ENCODE measurements at regions not wholly inside any gene's neighbourhood (a gene's known extent, or its start where the extent isn't known, plus 50 kb on each side); places are given as distances from the start of the nearest gene placed in this dataset.
"Not testable (repeated sequence)": the region's sequence is repeated elsewhere in the genome, so short reads cannot be mapped to it uniquely, and the experiment has no call there.

- DNase-seq (ENCODE audit: low read depth, low spot score), result peak; percentile 2
- not testable (repeated sequence) for H3K27ac Mint-ChIP-seq (ENCODE audit: unreplicated experiment); H3K4me1 Mint-ChIP-seq; H3K36me3 Mint-ChIP-seq (ENCODE audit: low read depth); H3K4me3 Mint-ChIP-seq; H3K9me3 Mint-ChIP-seq
- H3K27me3 Mint-ChIP-seq (ENCODE audit: low read depth), result peaks cover 11% of the 10 kb centered on the region
These were observed 196.2 kb upstream of the PLGLB1 start for GRCh38 chr2:87217741-87218410.

- not testable (repeated sequence) for H3K4me1 Mint-ChIP-seq; H3K27ac Mint-ChIP-seq (ENCODE audit: unreplicated experiment); DNase-seq (ENCODE audit: low read depth, low spot score); H3K9me3 Mint-ChIP-seq; H3K4me3 Mint-ChIP-seq; H3K36me3 Mint-ChIP-seq (ENCODE audit: low read depth)
- H3K27me3 Mint-ChIP-seq (ENCODE audit: low read depth), result peaks cover 11% of the 10 kb centered on the region
These were observed 199.0 kb upstream of the PLGLB1 start for GRCh38 chr2:87220651-87221050.

- DNase-seq (ENCODE audit: low read depth, low spot score); H3K4me3 Mint-ChIP-seq; H3K27ac Mint-ChIP-seq (ENCODE audit: unreplicated experiment); H3K9me3 Mint-ChIP-seq; H3K4me1 Mint-ChIP-seq; H3K36me3 Mint-ChIP-seq (ENCODE audit: low read depth): not testable (repeated sequence)
- peaks cover 13% of the 10 kb centered on the region for H3K27me3 Mint-ChIP-seq (ENCODE audit: low read depth)
These were observed 200.5 kb upstream of the PLGLB1 start for GRCh38 chr2:87222131-87222530.

- H3K4me3 Mint-ChIP-seq; H3K36me3 Mint-ChIP-seq (ENCODE audit: low read depth); H3K9me3 Mint-ChIP-seq: not testable (repeated sequence)
These were observed 202.2 kb upstream of the PLGLB1 start for GRCh38 chr2:87223873-87224272.

DNA sequence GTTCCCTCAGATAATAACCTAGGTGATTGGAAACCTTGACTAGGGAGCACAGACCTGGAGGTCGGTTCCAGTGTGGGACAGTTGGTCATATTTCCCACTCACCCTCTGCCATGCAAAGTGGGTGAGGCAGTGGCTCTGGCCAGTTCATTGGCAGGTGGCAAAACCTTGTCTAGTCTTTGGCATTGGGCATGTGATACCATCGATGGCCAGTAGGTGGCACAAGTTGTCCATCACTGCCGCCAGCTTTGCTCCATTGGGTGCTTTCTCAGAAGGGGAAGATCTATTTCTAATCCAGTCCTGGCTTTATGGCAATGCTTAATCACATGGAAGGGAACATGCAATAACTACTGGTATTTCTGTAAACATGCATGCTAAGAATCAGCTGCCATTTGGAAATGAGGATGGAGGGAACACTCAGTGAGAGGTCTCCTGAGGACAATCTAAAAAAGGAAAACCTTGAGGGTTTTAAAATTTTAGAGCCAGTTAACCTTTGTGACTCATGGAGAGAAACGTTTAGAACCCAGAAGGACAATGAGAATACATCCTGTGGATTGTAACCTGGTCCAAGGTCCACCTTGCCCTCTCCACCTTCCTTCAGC is 207.5 kb upstream of the PLGLB1 start:
- not testable (repeated sequence) for H3K27ac Mint-ChIP-seq (ENCODE audit: unreplicated experiment); DNase-seq (ENCODE audit: low read depth, low spot score); H3K4me1 Mint-ChIP-seq; H3K4me3 Mint-ChIP-seq; H3K36me3 Mint-ChIP-seq (ENCODE audit: low read depth); H3K27me3 Mint-ChIP-seq (ENCODE audit: low read depth); H3K9me3 Mint-ChIP-seq
- TF ChIP-seq CTCF (conservative IDR thresholded peaks at IDR 0.05), result peak; percentile 59

More at GRCh38 chr2:87223873-87224272, 202.2 kb upstream of the PLGLB1 start:
- H3K27me3 Mint-ChIP-seq (ENCODE audit: low read depth), result peaks cover 11% of the 10 kb centered on the region
- DNase-seq (ENCODE audit: low read depth, low spot score); H3K4me1 Mint-ChIP-seq; H3K27ac Mint-ChIP-seq (ENCODE audit: unreplicated experiment): not testable (repeated sequence)

GRCh38 chr2:87229964-87230363 is 208.3 kb upstream of the PLGLB1 start:
- not testable (repeated sequence) for H3K4me3 Mint-ChIP-seq; H3K36me3 Mint-ChIP-seq (ENCODE audit: low read depth); H3K27me3 Mint-ChIP-seq (ENCODE audit: low read depth); H3K27ac Mint-ChIP-seq (ENCODE audit: unreplicated experiment); H3K9me3 Mint-ChIP-seq; DNase-seq (ENCODE audit: low read depth, low spot score); H3K4me1 Mint-ChIP-seq

DNA sequence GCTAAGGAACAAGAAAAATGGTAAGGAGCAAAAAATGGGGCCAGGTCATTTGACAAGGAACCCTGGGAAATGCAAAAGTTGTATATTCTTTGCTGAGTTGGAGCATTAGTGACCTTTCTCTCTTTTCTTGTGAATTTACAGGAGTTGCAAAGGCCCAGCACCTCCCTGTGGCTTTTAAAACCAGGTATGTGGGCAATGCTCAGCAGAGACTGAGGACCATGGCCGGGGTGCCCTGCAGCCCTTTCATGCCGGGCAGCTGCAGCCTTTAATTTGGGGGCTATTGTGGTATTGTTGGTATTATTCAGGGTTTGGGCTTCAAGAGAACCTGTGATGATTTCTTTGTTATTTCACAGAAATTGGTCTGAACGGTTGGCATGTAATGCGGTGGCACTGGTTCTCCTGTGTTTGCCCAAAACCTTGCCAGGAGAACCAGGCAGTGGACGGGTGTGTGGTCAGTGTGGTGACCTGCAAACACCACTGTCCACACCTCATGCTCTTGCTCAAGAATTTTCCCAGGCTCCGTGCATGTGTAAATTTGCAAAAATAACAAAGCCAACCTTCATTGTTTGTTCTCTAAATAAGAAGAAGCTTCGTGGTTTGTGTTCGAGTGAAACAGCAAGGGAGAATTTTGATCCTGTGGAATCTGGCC is 213.8 kb upstream of the PLGLB1 start:
- H3K4me3 Mint-ChIP-seq; H3K36me3 Mint-ChIP-seq (ENCODE audit: low read depth); DNase-seq (ENCODE audit: low read depth, low spot score); H3K4me1 Mint-ChIP-seq; H3K27me3 Mint-ChIP-seq (ENCODE audit: low read depth); H3K9me3 Mint-ChIP-seq; H3K27ac Mint-ChIP-seq (ENCODE audit: unreplicated experiment): not testable (repeated sequence)

- not testable (repeated sequence) for H3K4me3 Mint-ChIP-seq; H3K9me3 Mint-ChIP-seq; H3K36me3 Mint-ChIP-seq (ENCODE audit: low read depth); DNase-seq (ENCODE audit: low read depth, low spot score); H3K27ac Mint-ChIP-seq (ENCODE audit: unreplicated experiment); H3K4me1 Mint-ChIP-seq; H3K27me3 Mint-ChIP-seq (ENCODE audit: low read depth)
These were observed 216.1 kb upstream of the PLGLB1 start for GRCh38 chr2:87237570-87238336.

DNA sequence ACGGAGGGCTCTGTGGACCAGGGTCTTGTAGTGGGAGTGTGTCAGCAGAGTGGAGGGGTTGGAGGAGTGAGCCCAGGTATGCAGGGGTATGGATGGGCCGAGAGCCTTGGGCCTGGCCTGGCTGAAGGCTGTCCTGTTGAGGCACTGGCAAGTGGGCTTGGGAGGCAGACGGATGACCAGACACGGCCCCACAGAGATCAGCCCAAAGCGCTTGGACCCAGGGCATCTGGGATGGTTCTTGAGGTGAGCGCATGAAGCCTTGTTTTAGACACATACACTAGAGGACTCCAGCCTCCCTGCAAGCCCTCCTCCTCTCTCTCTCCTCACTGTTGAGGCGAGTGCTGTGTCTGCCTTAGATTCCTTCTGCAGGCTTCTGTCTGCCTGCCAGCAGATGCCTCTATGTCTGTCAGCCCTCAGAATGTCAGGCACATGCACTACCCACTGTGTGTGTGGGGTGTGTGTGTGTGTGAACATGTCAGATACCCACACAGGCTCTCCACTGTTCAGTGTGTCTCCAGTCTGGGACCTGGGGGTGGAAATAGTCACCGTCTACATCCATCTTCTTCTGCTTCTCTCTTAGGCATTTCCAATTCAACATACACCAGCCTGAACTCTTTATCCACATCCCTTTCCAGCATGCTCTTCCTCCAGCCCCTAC is 218.0 kb upstream of the PLGLB1 start:
- H3K4me1 Mint-ChIP-seq; DNase-seq (ENCODE audit: low read depth, low spot score): not testable (repeated sequence)

GRCh38 chr2:87246066-87246717 is 224.5 kb upstream of the PLGLB1 start:
- H3K9me3 Mint-ChIP-seq; H3K4me1 Mint-ChIP-seq; DNase-seq (ENCODE audit: low read depth, low spot score); H3K27me3 Mint-ChIP-seq (ENCODE audit: low read depth); H3K36me3 Mint-ChIP-seq (ENCODE audit: low read depth); H3K4me3 Mint-ChIP-seq; H3K27ac Mint-ChIP-seq (ENCODE audit: unreplicated experiment): not testable (repeated sequence)

More for the DNA sequence above, 218.0 kb upstream of the PLGLB1 start:
- H3K4me3 Mint-ChIP-seq; H3K9me3 Mint-ChIP-seq; H3K36me3 Mint-ChIP-seq (ENCODE audit: low read depth); H3K27ac Mint-ChIP-seq (ENCODE audit: unreplicated experiment); H3K27me3 Mint-ChIP-seq (ENCODE audit: low read depth): not testable (repeated sequence)

DNA sequence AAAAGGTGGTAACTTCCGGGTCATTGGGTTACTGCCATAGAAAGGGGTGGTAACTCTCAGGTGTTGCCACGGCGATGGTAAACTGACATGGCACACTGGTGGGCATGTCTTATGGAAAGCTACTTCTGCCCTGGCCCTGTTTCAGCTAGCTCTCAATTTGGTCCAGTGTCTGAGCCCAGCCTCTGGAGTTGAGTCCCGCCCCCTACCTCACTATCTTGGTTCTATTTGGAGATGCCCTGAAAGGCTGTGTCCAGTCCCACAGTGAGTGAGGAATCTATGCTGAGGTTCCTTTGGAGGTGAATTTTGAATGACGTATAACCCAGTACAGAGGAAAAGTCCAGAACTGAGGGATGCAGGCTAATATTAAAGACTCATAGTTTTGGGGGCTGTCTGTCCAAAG is 230.4 kb upstream of the PLGLB1 start:
- H3K9me3 Mint-ChIP-seq; H3K27me3 Mint-ChIP-seq (ENCODE audit: low read depth); H3K4me3 Mint-ChIP-seq; H3K27ac Mint-ChIP-seq (ENCODE audit: unreplicated experiment); H3K4me1 Mint-ChIP-seq; DNase-seq (ENCODE audit: low read depth, low spot score); H3K36me3 Mint-ChIP-seq (ENCODE audit: low read depth): not testable (repeated sequence)
